Naive thymus-derived CD4-positive, alpha-beta T cell (primary cell): ENCODE measurements at regions not wholly inside any gene's neighbourhood (a gene's known extent, or its start where the extent isn't known, plus 50 kb on each side); places are given as distances from the start of the nearest gene placed in this dataset.

ENCODE experiments used
- ATAC-seq: fragments of 150-1000 bp; cut with Tn5 transposase; 2 replicates; pipeline ENCODE4 v1.10.0; 2021; ENCODE audit warnings: mild to moderate bottlenecking, moderate library complexity
- CTCF ChIA-PET: fragments of 350-600 bp; sonication (Branson Sonifier 250); formaldehyde crosslinking; loops from one replicate; lab custom pipeline; 2021; ENCODE audit warnings: antibody characterized with exemption; lab: Charles Lee
- POLR2A ChIA-PET: fragments of 350-600 bp; sonication (Branson Sonifier 250); formaldehyde crosslinking; loops from one replicate; lab custom pipeline; 2021; ENCODE audit warnings: antibody characterized with exemption, inconsistent platforms; lab: Charles Lee
- DNase-seq, 9 donors: peaks; one replicate each; pipeline versions ENCODE4 v3.0.0 to v3.0.0-alpha.2; 2020 to 2022; ENCODE audit warnings: mixed read lengths in 1 of 9
- H3K27ac ChIP-seq: one replicate; pipeline ENCODE4 v1.7.0; 2013; ENCODE audit warnings: mild to moderate bottlenecking, low read depth, low read length, moderate library complexity
- H3K27me3 ChIP-seq, 2 donors: one replicate each; pipeline ENCODE4 v1.7.0; 2013; ENCODE audit warnings: low read length in 2 of 2, mild to moderate bottlenecking in 2 of 2, moderate library complexity in 2 of 2; ENCODE audit not compliant: control insufficient read depth in 2 of 2, insufficient read depth in 2 of 2
- H3K36me3 ChIP-seq, 3 experiments: 1 replicate in 2 of 3; 2 replicates in 1 of 3; pipeline ENCODE4 v1.7.0; 2013; ENCODE audit warnings: low read length in 3 of 3, mild to moderate bottlenecking in 3 of 3, moderate library complexity in 1 of 3; ENCODE audit not compliant: insufficient read depth in 3 of 3, control insufficient read depth in 2 of 3
- H3K4me1 ChIP-seq, 2 donors: one replicate each; pipeline ENCODE4 v1.7.0; 2013; ENCODE audit warnings: low read length in 2 of 2, mild to moderate bottlenecking in 2 of 2, moderate library complexity in 1 of 2; ENCODE audit not compliant: control insufficient read depth in 2 of 2, insufficient read depth in 2 of 2
- H3K4me3 ChIP-seq: 2 replicates; pipeline ENCODE4 v1.7.0; 2013; ENCODE audit warnings: mild to moderate bottlenecking, low read length
- H3K9me3 ChIP-seq, 3 experiments: 1 replicate in 2 of 3; 2 replicates in 1 of 3; pipeline ENCODE4 v1.7.0; 2013; ENCODE audit warnings: low read length in 3 of 3; ENCODE audit not compliant: control insufficient read depth in 2 of 3
- H3K27ac Mint-ChIP-seq, 9 donors: one replicate each; pipeline ENCODE4 v1.8.0; 2020 to 2022; ENCODE audit warnings: mixed read lengths in 9 of 9, mild to moderate bottlenecking in 8 of 9, moderate library complexity in 5 of 9, inconsistent platforms in 2 of 9
- H3K27me3 Mint-ChIP-seq, 5 donors: one replicate each; pipeline ENCODE4 v1.8.0; 2021 to 2022; ENCODE audit warnings: mixed read lengths in 5 of 5, mild to moderate bottlenecking in 1 of 5
- H3K36me3 Mint-ChIP-seq, 5 donors: one replicate each; pipeline ENCODE4 v1.8.0; 2020 to 2022; ENCODE audit warnings: mixed read lengths in 5 of 5, mild to moderate bottlenecking in 3 of 5, inconsistent platforms in 1 of 5
- H3K4me1 Mint-ChIP-seq, 7 donors: one replicate each; pipeline ENCODE4 v1.8.0; 2020 to 2022; ENCODE audit warnings: mixed read lengths in 7 of 7, mild to moderate bottlenecking in 3 of 7, inconsistent platforms in 1 of 7
- H3K4me3 Mint-ChIP-seq, 10 donors: one replicate each; pipeline ENCODE4 v1.8.0; 2020 to 2022; ENCODE audit warnings: mild to moderate bottlenecking in 10 of 10, mixed read lengths in 10 of 10, moderate library complexity in 6 of 10, inconsistent platforms in 2 of 10
- H3K9me3 Mint-ChIP-seq, 11 donors: one replicate each; pipeline ENCODE4 v1.8.0; 2020 to 2022; ENCODE audit warnings: mixed read lengths in 11 of 11, mild to moderate bottlenecking in 4 of 11, inconsistent platforms in 1 of 11, moderate library complexity in 1 of 11
- intact Hi-C, 2 donors: fragments of 100-400 bp; cut with micrococcal nuclease; formaldehyde crosslinking; loops; one replicate each; pipeline ENCODE4 v1.15.1; 2023

GRCh38 chr1:94727846-94728715 is 92.1 kb upstream of the SLC44A3 start:
- POLR2A ChIA-PET: no interaction called here
- no peaks in the 10 kb centered on the region for H3K27me3 ChIP-seq
- H3K27ac Mint-ChIP-seq: no peak overlapping the region

DNA sequence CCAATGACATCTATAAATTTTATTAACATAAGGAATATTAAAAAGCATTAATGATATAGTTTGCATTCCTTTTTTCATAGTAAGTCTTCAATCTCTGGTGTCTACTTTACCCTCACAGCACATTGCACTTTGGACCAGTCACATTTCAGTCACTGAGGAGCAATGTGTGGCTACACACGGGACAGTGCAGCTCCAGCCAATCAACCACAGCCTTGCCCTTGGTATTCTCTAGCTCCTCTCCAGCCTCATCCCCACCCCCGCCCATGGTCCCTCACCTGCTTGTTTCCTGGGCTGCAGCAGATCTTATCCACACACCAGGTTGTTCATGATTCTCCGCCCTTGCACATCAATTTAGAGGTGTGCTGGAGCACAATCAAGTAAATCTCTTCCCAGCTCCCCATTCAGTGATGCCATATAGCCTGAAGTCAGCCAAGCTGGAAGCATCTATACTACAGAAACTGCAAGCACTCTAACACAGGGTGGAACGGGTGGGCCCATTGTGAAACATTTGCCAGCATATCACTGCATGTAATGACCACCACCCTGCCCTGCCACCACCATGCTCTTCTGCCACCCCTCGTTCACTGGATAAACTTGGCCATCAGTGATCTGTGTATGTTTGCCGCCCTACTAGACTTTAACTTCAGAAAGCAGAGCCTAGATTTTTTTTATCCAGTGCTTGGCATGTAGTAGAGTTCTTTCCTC is 93.0 kb upstream of the SLC44A3 start:
- H3K9me3 ChIP-seq: no peaks in the 10 kb centered on the region
- H3K36me3 Mint-ChIP-seq: no peaks in the 10 kb centered on the region
- CTCF ChIA-PET: no interaction called here

More at GRCh38 chr1:94727846-94728715, 92.1 kb upstream of the SLC44A3 start:
- H3K4me1 ChIP-seq: no peaks in the 10 kb centered on the region
- no peaks in the 10 kb centered on the region for H3K36me3 ChIP-seq
- ATAC-seq (no peak), DNase-seq (no peak)
- CTCF ChIA-PET: no interaction called here
- H3K9me3 Mint-ChIP-seq: peaks cover 0 to 4% (median 0%) of the 10 kb centered on the region in 11 donors
- H3K4me3 ChIP-seq: no peak overlapping the region
- H3K27ac ChIP-seq: no peak overlapping the region
- peaks cover 8 to 34% (median 12%) of the 10 kb centered on the region in 5 donors for H3K27me3 Mint-ChIP-seq
- no peaks in the 10 kb centered on the region for H3K36me3 Mint-ChIP-seq
- no peaks in the 10 kb centered on the region for H3K4me1 Mint-ChIP-seq
- no peak overlapping the region for H3K4me3 Mint-ChIP-seq
- H3K9me3 ChIP-seq: no peaks in the 10 kb centered on the region
- intact Hi-C loops: no loop called here

GRCh38 chr1:94725566-94725965 is 94.6 kb upstream of the SLC44A3 start:
- CTCF ChIA-PET: no interaction called here
- no peak overlapping the region for H3K27ac Mint-ChIP-seq
- no peak overlapping the region for H3K27ac ChIP-seq
- no peak overlapping the region for H3K4me3 Mint-ChIP-seq
- intact Hi-C loops: no loop called here
- no peaks in the 10 kb centered on the region for H3K9me3 ChIP-seq
- no peaks in the 10 kb centered on the region for H3K36me3 Mint-ChIP-seq
- H3K4me1 ChIP-seq: no peaks in the 10 kb centered on the region
- POLR2A ChIA-PET: no interaction called here
- peaks cover 0 to 13% (median 0%) of the 10 kb centered on the region in 7 donors for H3K4me1 Mint-ChIP-seq
- no peaks in the 10 kb centered on the region for H3K36me3 ChIP-seq
- H3K27me3 ChIP-seq: no peaks in the 10 kb centered on the region
- ATAC-seq: no peak
- DNase-seq: no peak
- H3K27me3 Mint-ChIP-seq: peaks cover 6 to 37% (median 12%) of the 10 kb centered on the region in 5 donors
- peaks cover 0 to 6% (median 0%) of the 10 kb centered on the region in 11 donors for H3K9me3 Mint-ChIP-seq
- no peak overlapping the region for H3K4me3 ChIP-seq

More for the DNA sequence above, 93.0 kb upstream of the SLC44A3 start:
- DNase-seq: no peak
- Histone ChIP-seq H3K4me3 (no peak overlapping the region), H3K27me3 (no peaks in the 10 kb centered on the region), H3K27ac (no peak overlapping the region), H3K36me3 (no peaks in the 10 kb centered on the region), H3K4me1 (no peaks in the 10 kb centered on the region)
- intact Hi-C loops: no loop called here
- H3K27me3 Mint-ChIP-seq: peaks cover 11 to 38% (median 18%) of the 10 kb centered on the region in 5 donors
- no peak overlapping the region for H3K4me3 Mint-ChIP-seq
- H3K4me1 Mint-ChIP-seq: peaks cover 0 to 4% (median 0%) of the 10 kb centered on the region in 7 donors
- no peak overlapping the region for H3K27ac Mint-ChIP-seq
- POLR2A ChIA-PET: no interaction called here
- H3K9me3 Mint-ChIP-seq: peaks cover 0 to 6% (median 0%) of the 10 kb centered on the region in 11 donors
- no peak for ATAC-seq

DNA sequence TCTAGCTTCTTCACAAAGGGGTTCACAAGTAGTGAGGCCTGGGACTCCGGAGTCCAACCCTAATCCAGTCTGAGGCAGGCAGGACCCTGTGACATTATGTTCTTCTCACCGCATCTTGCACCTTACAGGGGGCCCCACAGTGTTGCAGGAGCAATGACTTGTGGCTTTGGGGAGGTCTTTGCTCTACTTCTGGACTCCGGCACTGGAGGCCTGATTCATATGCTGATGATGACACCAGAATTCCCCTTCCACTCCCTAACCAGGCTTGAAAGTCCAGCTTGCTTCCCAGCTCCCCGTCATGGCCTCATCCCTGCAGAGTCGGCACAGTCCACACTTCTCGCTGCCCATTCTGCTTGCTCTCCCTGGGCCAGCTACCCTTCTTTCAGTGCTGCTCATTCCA is 96.3 kb upstream of the SLC44A3 start:
- no peak overlapping the region for H3K4me3 ChIP-seq
- no peak for ATAC-seq
- no peaks in the 10 kb centered on the region for H3K36me3 ChIP-seq
- peaks cover 0 to 1% (median 0%) of the 10 kb centered on the region in 11 donors for H3K9me3 Mint-ChIP-seq
- H3K4me1 ChIP-seq: no peaks in the 10 kb centered on the region
- no peak overlapping the region for H3K27ac Mint-ChIP-seq
- H3K4me3 Mint-ChIP-seq: no peak overlapping the region
- CTCF ChIA-PET: no interaction called here
- POLR2A ChIA-PET: no interaction called here
- no peaks in the 10 kb centered on the region for H3K27me3 ChIP-seq
- intact Hi-C loops: no loop called here
- H3K27me3 Mint-ChIP-seq: peaks cover 6 to 48% (median 16%) of the 10 kb centered on the region in 5 donors
- H3K9me3 ChIP-seq: no peaks in the 10 kb centered on the region
- peaks cover 0 to 19% (median 0%) of the 10 kb centered on the region in 7 donors for H3K4me1 Mint-ChIP-seq
- H3K36me3 Mint-ChIP-seq: no peaks in the 10 kb centered on the region
- no peak overlapping the region for H3K27ac ChIP-seq
- no peak for DNase-seq

GRCh38 chr1:94723463-94723862 is 96.7 kb upstream of the SLC44A3 start:
- ChIA-PET POLR2A (no interaction called here), CTCF (no interaction called here)

DNA sequence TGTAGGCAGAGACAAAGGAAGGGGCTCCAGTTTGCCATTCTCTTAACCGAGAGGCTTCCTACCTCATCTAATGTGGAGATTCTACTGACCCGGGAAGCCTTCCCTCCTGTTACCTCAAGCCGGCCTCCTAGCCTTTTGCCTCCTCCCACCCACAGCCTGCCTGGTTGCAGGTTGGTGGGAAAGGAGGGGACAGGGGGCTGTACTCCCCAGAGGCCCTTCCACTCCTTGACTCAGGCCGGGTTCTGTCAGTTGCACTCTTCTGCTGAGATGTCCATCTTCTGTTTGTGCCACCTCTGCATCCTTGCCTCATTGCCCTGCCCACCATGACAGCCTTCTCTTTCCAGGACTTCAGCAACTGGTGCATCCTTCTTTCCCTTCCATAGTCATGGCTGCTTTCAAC is 98.0 kb upstream of the SLC44A3 start:
- Mint-ChIP-seq H3K27ac (no peak overlapping the region), H3K4me3 (no peak overlapping the region), H3K9me3 (peaks cover 0 to 1% (median 0%) of the 10 kb centered on the region in 11 donors), H3K4me1 (peaks cover 0 to 19% (median 0%) of the 10 kb centered on the region in 7 donors), H3K36me3 (no peaks in the 10 kb centered on the region), H3K27me3 (peaks cover 6 to 54% (median 20%) of the 10 kb centered on the region in 5 donors)
- Histone ChIP-seq H3K36me3 (no peaks in the 10 kb centered on the region), H3K4me1 (no peaks in the 10 kb centered on the region), H3K9me3 (no peaks in the 10 kb centered on the region), H3K27ac (no peak overlapping the region), H3K27me3 (no peaks in the 10 kb centered on the region), H3K4me3 (no peak overlapping the region)
- intact Hi-C loops: no loop called here
- ChIA-PET CTCF (no interaction called here), POLR2A (no interaction called here)
- no peak for ATAC-seq
- DNase-seq: no peak

More at GRCh38 chr1:94723463-94723862, 96.7 kb upstream of the SLC44A3 start:
- no peak overlapping the region for H3K4me3 Mint-ChIP-seq
- peaks cover 0 to 1% (median 0%) of the 10 kb centered on the region in 11 donors for H3K9me3 Mint-ChIP-seq
- Histone ChIP-seq H3K27ac (no peak overlapping the region), H3K27me3 (no peaks in the 10 kb centered on the region), H3K4me3 (no peak overlapping the region), H3K9me3 (no peaks in the 10 kb centered on the region), H3K36me3 (no peaks in the 10 kb centered on the region), H3K4me1 (no peaks in the 10 kb centered on the region)
- H3K27me3 Mint-ChIP-seq: peaks cover 6 to 52% (median 16%) of the 10 kb centered on the region in 5 donors
- no peak for DNase-seq
- intact Hi-C loops: no loop called here
- ATAC-seq: no peak
- H3K36me3 Mint-ChIP-seq: no peaks in the 10 kb centered on the region
- H3K4me1 Mint-ChIP-seq: peaks cover 0 to 19% (median 0%) of the 10 kb centered on the region in 7 donors
- no peak overlapping the region for H3K27ac Mint-ChIP-seq
